Spleen (tissue), 7 donors: ENCODE measurements at regions not wholly inside any gene's neighbourhood (a gene's known extent, or its start where the extent isn't known, plus 50 kb on each side); places are given as distances from the start of the nearest gene placed in this dataset.

Source experiments
- CTCF ChIP-seq, 11 experiments: fragments of 200-600 bp in 7 of 11; fragments of 450-650 bp in 4 of 11; sonication (generic) in 4 of 11; IDR thresholded peaks in 8 of 11; conservative IDR thresholded peaks in 3 of 11; 1 replicate in 7 of 11; 2 replicates in 4 of 11; pipeline versions ENCODE4 v1.4.0 to v1.8.0; 2016 to 2021; ENCODE audit warnings: antibody characterized with exemption in 11 of 11, inconsistent platforms in 4 of 11, mild to moderate bottlenecking in 1 of 11
- POLR2A ChIP-seq, 3 donors: fragments of 450-650 bp; IDR thresholded peaks; one replicate each; pipeline ENCODE4 v1.5.1; 2017; ENCODE audit warnings: antibody characterized with exemption in 3 of 3, mild to moderate bottlenecking in 1 of 3
- donor health status: DM: no; HTN: no; CAD: no; lungs with moderate emphysema.
- donor health status: DM: no; HTN: no; CAD: no.
- donor health status: DM: no; HTN: no; CAD: no.

GRCh38 chr3:128548426-128549282, 55.7 kb upstream of the GATA2 start:
- no peak for TF ChIP-seq POLR2A (IDR thresholded peaks at IDR 0.05)
- no peak for TF ChIP-seq CTCF (IDR thresholded peaks at IDR 0.05 in 8 of 11, conservative IDR thresholded peaks at IDR 0.05 in 3 of 11)
